GM12878 (cell line): ENCODE measurements at regions not wholly inside any gene's neighbourhood (a gene's known extent, or its start where the extent isn't known, plus 50 kb on each side); places are given as distances from the start of the nearest gene placed in this dataset.

Source experiments
- CBX5 ChIP-seq: sonication (generic); IDR thresholded peaks from 2 replicates; pipeline ENCODE4 v1.6.1; 2016; ENCODE audit warnings: low read depth, moderate library complexity, mild to moderate bottlenecking, inconsistent platforms
- CEBPB ChIP-seq, 2 experiments: fragments of 150-350 bp in 1 of 2; IDR thresholded peaks; 2 replicates each; pipeline ENCODE4 v1.6.1; 2012 to 2014; ENCODE audit warnings: low read depth in 2 of 2, low read length in 2 of 2, borderline replicate concordance in 1 of 2, inconsistent platforms in 1 of 2
- DPF2 ChIP-seq: fragments of 450-650 bp; IDR thresholded peaks from 2 replicates; pipeline ENCODE4 v1.6.1; 2017; ENCODE audit warnings: mild to moderate bottlenecking
- EGR1 ChIP-seq, 2 experiments: IDR thresholded peaks; 1 replicate in 1 of 2; 2 replicates in 1 of 2; pipeline ENCODE4 v1.6.1; 2011 to 2012; ENCODE audit warnings: low read depth in 2 of 2, low read length in 2 of 2, borderline replicate concordance in 1 of 2, mild to moderate bottlenecking in 1 of 2, moderate library complexity in 1 of 2
- ETV6 ChIP-seq, 2 experiments: fragments of 450-650 bp in 1 of 2; IDR thresholded peaks in 1 of 2; conservative IDR thresholded peaks in 1 of 2; 2 replicates each; pipeline ENCODE4 v1.6.1; 2014; ENCODE audit warnings: antibody characterized with exemption in 1 of 2, borderline replicate concordance in 1 of 2, low read depth in 1 of 2, mild to moderate bottlenecking in 1 of 2, moderate library complexity in 1 of 2
- GATAD2B ChIP-seq: fragments of 450-650 bp; conservative IDR thresholded peaks from 2 replicates; pipeline ENCODE4 v1.6.1; 2017; ENCODE audit warnings: low read depth, mild to moderate bottlenecking, moderate library complexity
- HCFC1 ChIP-seq: fragments of 150-350 bp; IDR thresholded peaks from 2 replicates; pipeline ENCODE4 v1.6.1; 2014; ENCODE audit warnings: low read length
- HSF1 ChIP-seq: fragments of 150-350 bp; IDR thresholded peaks from 2 replicates; pipeline ENCODE4 v1.6.1; 2014; ENCODE audit warnings: mild to moderate bottlenecking, low read depth, low read length
- JUND ChIP-seq: IDR thresholded peaks from 2 replicates; pipeline ENCODE4 v1.6.1; 2012; ENCODE audit warnings: low read depth, mild to moderate bottlenecking, low read length, improper control_type of control experiment, moderate library complexity
- KLF5 ChIP-seq: fragments of 450-650 bp; IDR thresholded peaks from 2 replicates; pipeline ENCODE4 v1.6.1; 2014; ENCODE audit warnings: mild to moderate bottlenecking; ENCODE audit not compliant: partially characterized antibody
- NR2C2 ChIP-seq: IDR thresholded peaks from 2 replicates; pipeline ENCODE4 v1.6.1; 2011; ENCODE audit warnings: borderline replicate concordance, low read depth; ENCODE audit not compliant: control insufficient read depth, insufficient read length
- POLR2AphosphoS5 ChIP-seq: IDR thresholded peaks from 2 replicates; pipeline ENCODE4 v1.6.1; 2011; ENCODE audit warnings: mild to moderate bottlenecking, low read length, inconsistent platforms
- PRDM15 ChIP-seq: fragments of 450-650 bp; formaldehyde crosslinking; IDR thresholded peaks from 2 replicates; pipeline ENCODE4 v1.4.0; 2020; ENCODE audit warnings: mild to moderate bottlenecking, moderate library complexity
- SIN3A ChIP-seq: IDR thresholded peaks from 2 replicates; pipeline ENCODE4 v1.6.1; 2012; ENCODE audit warnings: low read depth, low read length, improper control_type of control experiment
- SREBF2 ChIP-seq: IDR thresholded peaks from 2 replicates; pipeline ENCODE4 v1.6.1; 2012; ENCODE audit warnings: mild to moderate bottlenecking, low read length
- TCF12 ChIP-seq: IDR thresholded peaks from 2 replicates; pipeline ENCODE4 v1.6.1; 2011; ENCODE audit warnings: low read depth, mild to moderate bottlenecking, low read length
- TCF3 ChIP-seq: IDR thresholded peaks from 2 replicates; pipeline ENCODE4 v1.6.1; 2012; ENCODE audit warnings: low read depth, mild to moderate bottlenecking, low read length, borderline replicate concordance; ENCODE audit not compliant: insufficient read depth
- ZBED1 ChIP-seq: IDR thresholded peaks from 2 replicates; pipeline ENCODE4 v1.6.1; 2016; ENCODE audit warnings: borderline replicate concordance
- TF ChIP-seq, protein P1 (sequence below): IDR thresholded peaks from 2 replicates; pipeline ENCODE4 v1.6.1; 2012; ENCODE audit warnings: low read length, inconsistent platforms
- TF ChIP-seq, protein P2 (sequence below): IDR thresholded peaks from 2 replicates; pipeline ENCODE4 v1.6.1; 2012; ENCODE audit warnings: improper control_type of control experiment, low read depth, low read length; ENCODE audit not compliant: insufficient replicate concordance

DNA sequence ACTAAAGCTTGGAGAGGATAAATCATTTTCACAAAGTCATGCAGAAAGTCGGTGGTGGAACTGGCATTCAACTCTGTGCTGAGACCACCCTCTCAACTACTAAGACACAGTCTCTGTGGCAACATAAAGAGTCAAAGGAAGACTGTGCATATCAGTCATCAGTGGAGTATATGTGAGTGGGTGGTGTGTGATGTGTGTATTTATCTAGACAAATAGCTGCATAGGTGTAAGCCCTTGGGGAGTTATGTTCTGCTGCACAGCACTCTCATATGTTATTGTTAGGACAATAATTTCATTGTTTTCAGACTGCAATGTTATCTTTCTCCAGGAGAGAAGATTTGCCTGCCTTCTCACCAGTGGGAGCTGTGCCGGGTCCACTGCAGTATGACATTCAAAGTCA, 186.3 kb upstream of the HNRNPA3 start (continued):
- TF ChIP-seq EGR1 (IDR thresholded peaks at IDR 0.05; ENCODE audit: borderline replicate concordance in 1 of 2, low read depth in 2 of 2, low read length in 2 of 2) (no peak), NR2C2 (no peak), HSF1 (no peak), SREBF2 (no peak), ETV6 (conservative IDR thresholded peaks at IDR 0.05 in 1 of 2, IDR thresholded peaks at IDR 0.05 in 1 of 2; ENCODE audit: borderline replicate concordance in 1 of 2, low read depth in 1 of 2) (no peak), CBX5 (no peak), CEBPB (IDR thresholded peaks at IDR 0.05; ENCODE audit: borderline replicate concordance in 1 of 2, low read depth in 2 of 2, low read length in 2 of 2) (no peak), ZBED1 (no peak), SIN3A (no peak), POLR2AphosphoS5 (no peak), DPF2 (peak; percentile 59; the same call in 1 of the 2 replicates), PRDM15 (no peak), HCFC1 (no peak), TCF3 (no peak), JUND (no peak), TCF12 (no peak), KLF5 (no peak), GATAD2B (no peak)
- TF ChIP-seq, protein P1, sequence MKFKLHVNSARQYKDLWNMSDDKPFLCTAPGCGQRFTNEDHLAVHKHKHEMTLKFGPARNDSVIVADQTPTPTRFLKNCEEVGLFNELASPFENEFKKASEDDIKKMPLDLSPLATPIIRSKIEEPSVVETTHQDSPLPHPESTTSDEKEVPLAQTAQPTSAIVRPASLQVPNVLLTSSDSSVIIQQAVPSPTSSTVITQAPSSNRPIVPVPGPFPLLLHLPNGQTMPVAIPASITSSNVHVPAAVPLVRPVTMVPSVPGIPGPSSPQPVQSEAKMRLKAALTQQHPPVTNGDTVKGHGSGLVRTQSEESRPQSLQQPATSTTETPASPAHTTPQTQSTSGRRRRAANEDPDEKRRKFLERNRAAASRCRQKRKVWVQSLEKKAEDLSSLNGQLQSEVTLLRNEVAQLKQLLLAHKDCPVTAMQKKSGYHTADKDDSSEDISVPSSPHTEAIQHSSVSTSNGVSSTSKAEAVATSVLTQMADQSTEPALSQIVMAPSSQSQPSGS = no peak
- TF ChIP-seq, protein P2, sequence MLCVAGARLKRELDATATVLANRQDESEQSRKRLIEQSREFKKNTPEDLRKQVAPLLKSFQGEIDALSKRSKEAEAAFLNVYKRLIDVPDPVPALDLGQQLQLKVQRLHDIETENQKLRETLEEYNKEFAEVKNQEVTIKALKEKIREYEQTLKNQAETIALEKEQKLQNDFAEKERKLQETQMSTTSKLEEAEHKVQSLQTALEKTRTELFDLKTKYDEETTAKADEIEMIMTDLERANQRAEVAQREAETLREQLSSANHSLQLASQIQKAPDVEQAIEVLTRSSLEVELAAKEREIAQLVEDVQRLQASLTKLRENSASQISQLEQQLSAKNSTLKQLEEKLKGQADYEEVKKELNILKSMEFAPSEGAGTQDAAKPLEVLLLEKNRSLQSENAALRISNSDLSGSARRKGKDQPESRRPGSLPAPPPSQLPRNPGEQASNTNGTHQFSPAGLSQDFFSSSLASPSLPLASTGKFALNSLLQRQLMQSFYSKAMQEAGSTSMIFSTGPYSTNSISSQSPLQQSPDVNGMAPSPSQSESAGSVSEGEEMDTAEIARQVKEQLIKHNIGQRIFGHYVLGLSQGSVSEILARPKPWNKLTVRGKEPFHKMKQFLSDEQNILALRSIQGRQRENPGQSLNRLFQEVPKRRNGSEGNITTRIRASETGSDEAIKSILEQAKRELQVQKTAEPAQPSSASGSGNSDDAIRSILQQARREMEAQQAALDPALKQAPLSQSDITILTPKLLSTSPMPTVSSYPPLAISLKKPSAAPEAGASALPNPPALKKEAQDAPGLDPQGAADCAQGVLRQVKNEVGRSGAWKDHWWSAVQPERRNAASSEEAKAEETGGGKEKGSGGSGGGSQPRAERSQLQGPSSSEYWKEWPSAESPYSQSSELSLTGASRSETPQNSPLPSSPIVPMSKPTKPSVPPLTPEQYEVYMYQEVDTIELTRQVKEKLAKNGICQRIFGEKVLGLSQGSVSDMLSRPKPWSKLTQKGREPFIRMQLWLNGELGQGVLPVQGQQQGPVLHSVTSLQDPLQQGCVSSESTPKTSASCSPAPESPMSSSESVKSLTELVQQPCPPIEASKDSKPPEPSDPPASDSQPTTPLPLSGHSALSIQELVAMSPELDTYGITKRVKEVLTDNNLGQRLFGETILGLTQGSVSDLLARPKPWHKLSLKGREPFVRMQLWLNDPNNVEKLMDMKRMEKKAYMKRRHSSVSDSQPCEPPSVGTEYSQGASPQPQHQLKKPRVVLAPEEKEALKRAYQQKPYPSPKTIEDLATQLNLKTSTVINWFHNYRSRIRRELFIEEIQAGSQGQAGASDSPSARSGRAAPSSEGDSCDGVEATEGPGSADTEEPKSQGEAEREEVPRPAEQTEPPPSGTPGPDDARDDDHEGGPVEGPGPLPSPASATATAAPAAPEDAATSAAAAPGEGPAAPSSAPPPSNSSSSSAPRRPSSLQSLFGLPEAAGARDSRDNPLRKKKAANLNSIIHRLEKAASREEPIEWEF = no peak
